HepG2 (cell line): ENCODE measurements at regions not wholly inside any gene's neighbourhood (a gene's known extent, or its start where the extent isn't known, plus 50 kb on each side); places are given as distances from the start of the nearest gene placed in this dataset.

Experiments
- ATAC-seq: fragments of 200-7000 bp; cut with Tn5 transposase; 3 replicates; pipeline ENCODE4 v1.9.1; 2020; ENCODE audit warnings: mild to moderate bottlenecking, moderate library complexity
- BruUV-seq: library from RNA; stranded (reverse); fragments of 400-500 nt; replicated peaks from 2 replicates; lab custom pipeline; 2021; lab: Mats Ljungman, UMichigan
- CTCF ChIA-PET: fragments of 300-600 bp; formaldehyde crosslinking; extraction: SDS; loops from one replicate; lab custom pipeline; 2021; ENCODE audit warnings: low total read pairs, inconsistent platforms, low intra/inter-chr PET ratio; lab: Yijun Ruan, JAX
- POLR2A ChIA-PET: fragments of 350-600 bp; sonication (Branson Sonifier 250); formaldehyde crosslinking; loops from one replicate; lab custom pipeline; 2020; ENCODE audit warnings: antibody characterized with exemption, inconsistent platforms; lab: Yijun Ruan, JAX
- DNase-seq: peaks from one replicate; pipeline ENCODE4 v3.0.0-alpha.2; 2015; ENCODE audit warnings: low spot score
- FAIRE-seq: peaks from 3 replicates; lab custom pipeline; 2011; peaks lifted over from hg19 to GRCh38; lab: Jason Lieb, UNC
- H2AFZ ChIP-seq: one replicate; pipeline ENCODE4 v1.6.1; 2011; ENCODE audit warnings: low read length, inconsistent platforms
- H3K27ac ChIP-seq: fragments of 300-600 bp; 3 replicates; pipeline ENCODE4 v1.8.0; 2011; ENCODE audit warnings: mixed run types, mild to moderate bottlenecking, mixed read lengths, low read length, inconsistent platforms; ENCODE audit not compliant: insufficient read depth; ENCODE audit errors: extremely low read length
- H3K27me3 ChIP-seq, 2 experiments: fragments of 200-600 bp in 1 of 2; 2 replicates in 1 of 2; 3 replicates in 1 of 2; pipeline versions ENCODE4 v1.6.0 to v1.8.0; 2011; ENCODE audit warnings: low read length in 2 of 2, mild to moderate bottlenecking in 2 of 2, moderate library complexity in 2 of 2, inconsistent platforms in 1 of 2; ENCODE audit not compliant: insufficient read depth in 2 of 2, control insufficient read depth in 1 of 2
- H3K36me3 ChIP-seq, 2 experiments: fragments of 200-600 bp in 1 of 2; replicated peaks in 1 of 2; 2 replicates in 1 of 2; 3 replicates in 1 of 2; pipeline versions ENCODE4 v1.5.1 to v1.8.0; 2011; ENCODE audit warnings: low read length in 2 of 2, inconsistent platforms in 1 of 2; ENCODE audit not compliant: insufficient read depth in 2 of 2, control insufficient read depth in 1 of 2
- H3K4me1 ChIP-seq: 2 replicates; pipeline ENCODE4 v1.5.1; 2012; ENCODE audit warnings: low read length, inconsistent platforms; ENCODE audit not compliant: insufficient read depth
- H3K4me2 ChIP-seq: 2 replicates; pipeline ENCODE4 v1.6.0; 2011; ENCODE audit warnings: low read depth, low read length, inconsistent platforms
- H3K4me3 ChIP-seq, 3 experiments: fragments of 200-600 bp in 1 of 3; sonication (generic), shearing (Covaris generic) in 1 of 3; replicated peaks in 1 of 3; 2 replicates each; pipeline ENCODE4 v1.5.1; 2011 to 2016; ENCODE audit warnings: low read length in 3 of 3, inconsistent platforms in 2 of 3, low read depth in 2 of 3, mild to moderate bottlenecking in 2 of 3, control low read depth in 1 of 3, mixed read lengths in 1 of 3; ENCODE audit not compliant: insufficient read depth in 1 of 3
- H3K79me2 ChIP-seq: one replicate; pipeline ENCODE4 v1.6.1; 2011; ENCODE audit warnings: low read length, inconsistent platforms; ENCODE audit not compliant: insufficient read depth
- H3K9ac ChIP-seq: 2 replicates; pipeline ENCODE4 v1.6.0; 2011; ENCODE audit warnings: mild to moderate bottlenecking, low read depth, low read length, inconsistent platforms; ENCODE audit not compliant: insufficient read depth
- H3K9me3 ChIP-seq: 2 replicates; pipeline ENCODE4 v1.5.1; 2012; ENCODE audit warnings: mild to moderate bottlenecking, low read length
- H4K20me1 ChIP-seq: 2 replicates; pipeline ENCODE4 v1.6.0; 2011; ENCODE audit warnings: inconsistent platforms, mild to moderate bottlenecking, low read length, moderate library complexity; ENCODE audit not compliant: insufficient read depth
- FOSL1 ChIP-seq: sonication (generic); formaldehyde crosslinking; IDR thresholded peaks from 2 replicates; pipeline ENCODE4 v1.9.0; 2021; ENCODE audit warnings: missing genetic modification reagents, borderline replicate concordance
- KAT8 ChIP-seq: IDR thresholded peaks from 2 replicates; pipeline ENCODE4 v1.6.1; 2016; ENCODE audit warnings: missing genetic modification reagents, missing compliant biosample characterization
- MEF2D ChIP-seq: sonication (generic); formaldehyde crosslinking; IDR thresholded peaks from 2 replicates; pipeline ENCODE4 v1.5.1; 2020; ENCODE audit warnings: mild to moderate bottlenecking, missing genetic modification reagents
- PAX8 ChIP-seq: sonication (generic); formaldehyde crosslinking; IDR thresholded peaks from 2 replicates; pipeline ENCODE4 v1.8.0; 2022; ENCODE audit warnings: mild to moderate bottlenecking, missing genetic modification reagents, borderline replicate concordance
- RBAK ChIP-seq: sonication (generic); formaldehyde crosslinking; IDR thresholded peaks from 2 replicates; pipeline ENCODE4 v1.5.1; 2020; ENCODE audit warnings: mild to moderate bottlenecking, missing genetic modification reagents
- TFDP1 ChIP-seq: IDR thresholded peaks from 2 replicates; pipeline ENCODE4 v1.6.1; 2016; ENCODE audit warnings: missing compliant biosample characterization, missing genetic modification reagents, borderline replicate concordance
- ZC3H13 ChIP-seq: sonication (generic); formaldehyde crosslinking; IDR thresholded peaks from 2 replicates; pipeline ENCODE4 v1.8.1; 2023; ENCODE audit warnings: mild to moderate bottlenecking, missing genetic modification reagents, moderate library complexity
- ZFP36L2 ChIP-seq: sonication (generic); formaldehyde crosslinking; IDR thresholded peaks from 2 replicates; pipeline ENCODE4 v1.4.0; 2020; ENCODE audit warnings: missing genetic modification reagents
- ZNF124 ChIP-seq: sonication (generic); formaldehyde crosslinking; IDR thresholded peaks from 2 replicates; pipeline ENCODE4 v1.4.0; 2020; ENCODE audit warnings: missing genetic modification reagents
- ZNF501 ChIP-seq: sonication (generic); formaldehyde crosslinking; IDR thresholded peaks from 2 replicates; pipeline ENCODE4 v1.5.1; 2020; ENCODE audit warnings: mild to moderate bottlenecking, moderate library complexity, missing genetic modification reagents
- ZNF550 ChIP-seq: sonication (generic); formaldehyde crosslinking; IDR thresholded peaks from 2 replicates; pipeline ENCODE4 v1.4.0; 2020; ENCODE audit warnings: mild to moderate bottlenecking, missing genetic modification reagents, borderline replicate concordance
- ZNF562 ChIP-seq: sonication (generic); formaldehyde crosslinking; IDR thresholded peaks from 2 replicates; pipeline ENCODE4 v1.8.0; 2022; ENCODE audit warnings: missing genetic modification reagents, borderline replicate concordance
- WGBS: methylation state at CpG from one replicate; pipeline ENCODE4 v1.1.6; 2017; ENCODE audit warnings: low lambda C conversion rate; 5-methylcytosine and 5-hydroxymethylcytosine counted together
- in situ Hi-C: cut with HindIII; loops from 2 replicates; pipeline ENCODE4 v1.10.0; 2017; ENCODE audit warnings: low pct_unique_long_range_greater_than_20kb; ENCODE audit not compliant: extremely low pct_ligation_motif_present
- intact Hi-C: fragments of 100-400 bp; cut with micrococcal nuclease; formaldehyde crosslinking; loops from one replicate; pipeline ENCODE4 v1.10.0; 2022; ENCODE audit not compliant: unreplicated experiment

DNA sequence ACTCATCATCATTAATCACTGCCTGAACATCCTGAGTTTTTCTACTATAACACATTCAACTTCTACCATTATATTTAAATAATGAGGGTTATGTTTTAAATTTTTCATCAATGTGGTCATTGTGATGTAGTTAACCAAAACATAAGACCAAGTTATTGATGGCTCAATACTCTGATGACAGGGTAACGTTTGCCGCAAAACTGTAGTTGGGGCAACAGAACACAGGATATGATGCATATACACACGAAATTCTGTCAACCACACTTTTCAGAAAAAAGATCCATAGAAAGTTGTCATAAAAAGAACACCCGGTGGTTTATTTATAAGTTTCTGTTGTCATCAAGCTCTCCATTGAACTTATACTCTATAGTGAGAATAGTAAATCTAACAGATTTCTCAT is 121.7 kb upstream of the COL11A1 start:
- Histone ChIP-seq H3K27ac (no peak overlapping the region), H3K27me3 (no peaks in the 10 kb centered on the region), H3K79me2 (no peaks in the 10 kb centered on the region), H2AFZ (no peak overlapping the region), H4K20me1 (no peaks in the 10 kb centered on the region), H3K9ac (no peak overlapping the region), H3K36me3 (no peaks in the 10 kb centered on the region), H3K9me3 (no peaks in the 10 kb centered on the region), H3K4me3 (no peak overlapping the region), H3K4me2 (no peak overlapping the region), H3K4me1 (no peaks in the 10 kb centered on the region)
- 44% methylated on average over 4 of the region's 4 CpGs for WGBS
- CTCF ChIA-PET: no interaction called here
- in situ Hi-C loops: no loop called here
- BruUV-seq: no TSS peak
- POLR2A ChIA-PET: no interaction called here
- FAIRE-seq (no peak), ATAC-seq (no peak), DNase-seq (no peak)
- TF ChIP-seq ZFP36L2: no peak
- TF ChIP-seq ZNF124: no peak
- TF ChIP-seq ZNF550 (CRISPR knock-in tag): no peak
- TF ChIP-seq TFDP1 (CRISPR knock-in tag): no peak
- no peak for TF ChIP-seq MEF2D
- no peak for TF ChIP-seq RBAK (CRISPR knock-in tag)
- TF ChIP-seq PAX8 (CRISPR knock-in tag): no peak
- no peak for TF ChIP-seq ZNF562 (CRISPR knock-in tag)
- no peak for TF ChIP-seq ZC3H13
- intact Hi-C loops: no loop called here

GRCh38 chr1:103220631-103221041 is 112.3 kb upstream of the COL11A1 start:
- POLR2A ChIA-PET: no interaction called here
- WGBS: 0% methylated on average over 1 of the region's 1 CpG
- DNase-seq: no peak
- Histone ChIP-seq H3K9ac (no peak overlapping the region), H3K27ac (no peak overlapping the region), H3K79me2 (no peaks in the 10 kb centered on the region), H3K4me2 (no peak overlapping the region), H4K20me1 (no peaks in the 10 kb centered on the region), H3K4me1 (no peaks in the 10 kb centered on the region), H3K27me3 (no peaks in the 10 kb centered on the region; a peak in 1 of 5 replicates), H3K36me3 (no peaks in the 10 kb centered on the region), H2AFZ (no peak overlapping the region), H3K9me3 (no peaks in the 10 kb centered on the region), H3K4me3 (no peak overlapping the region)
- FAIRE-seq: no peak
- ATAC-seq: no peak
- in situ Hi-C loops: no loop called here
- no TSS peak for BruUV-seq
- intact Hi-C loops: no loop called here
- no peak for TF ChIP-seq ZNF501 (CRISPR knock-in tag)
- no peak for TF ChIP-seq KAT8 (CRISPR knock-in tag)
- TF ChIP-seq FOSL1 (CRISPR knock-in tag): no peak
- CTCF ChIA-PET: no interaction called here
